NK-92 treated with Interleukin-12 subunit alpha and Interleukin-12 subunit beta, amount 100 ng/mL, for 24 hours (cell line): ENCODE measurements at regions not wholly inside any gene's neighbourhood (a gene's known extent, or its start where the extent isn't known, plus 50 kb on each side); places are given as distances from the start of the nearest gene placed in this dataset.
"Not testable (repeated sequence)": the region's sequence is repeated elsewhere in the genome, so short reads cannot be mapped to it uniquely, and the experiment has no call there.

ENCODE experiments used
- DNase-seq: peaks from one replicate; lab custom pipeline; 2025; lab: John Stamatoyannopoulos, UW

DNA sequence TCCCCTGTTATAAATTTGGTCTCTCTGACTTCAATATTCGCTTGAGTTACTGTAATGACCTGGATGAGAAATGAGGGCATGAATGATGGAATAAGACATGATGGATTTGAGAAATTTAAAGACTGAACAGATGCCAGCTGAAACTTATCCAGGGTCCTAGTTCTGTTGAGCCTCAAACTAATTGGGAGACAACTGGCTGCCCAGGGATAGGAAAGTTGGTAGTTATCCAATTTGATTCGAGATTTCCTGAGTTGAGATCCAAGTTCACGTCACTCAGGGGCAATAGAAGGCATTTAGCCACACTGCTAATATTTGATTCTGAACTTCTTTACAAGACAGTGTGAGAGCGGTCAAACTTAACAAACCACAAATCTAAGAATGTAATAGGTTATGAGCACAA is 159.0 kb upstream of the CXCL13 start:
- DNase-seq, result no peak

DNA sequence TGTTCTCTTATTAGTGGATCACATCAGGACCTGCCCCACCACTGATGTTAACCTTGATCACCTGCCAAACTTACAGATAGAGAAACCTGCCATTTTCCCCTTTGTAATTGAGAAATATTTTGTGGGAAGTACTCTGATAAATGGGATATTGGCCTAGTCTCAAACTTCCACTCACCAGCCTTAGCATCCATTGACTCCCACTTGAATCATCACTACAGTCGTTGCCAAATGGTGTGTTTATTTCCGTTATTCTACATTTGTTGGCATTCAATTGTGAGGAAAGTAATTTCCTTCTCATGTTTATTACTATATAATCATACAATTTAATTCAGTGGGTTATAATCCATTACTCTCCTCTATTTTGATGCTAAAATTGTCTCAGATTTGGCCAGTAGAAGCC is 156.4 kb upstream of the CXCL13 start:
- DNase-seq, result no peak

DNA sequence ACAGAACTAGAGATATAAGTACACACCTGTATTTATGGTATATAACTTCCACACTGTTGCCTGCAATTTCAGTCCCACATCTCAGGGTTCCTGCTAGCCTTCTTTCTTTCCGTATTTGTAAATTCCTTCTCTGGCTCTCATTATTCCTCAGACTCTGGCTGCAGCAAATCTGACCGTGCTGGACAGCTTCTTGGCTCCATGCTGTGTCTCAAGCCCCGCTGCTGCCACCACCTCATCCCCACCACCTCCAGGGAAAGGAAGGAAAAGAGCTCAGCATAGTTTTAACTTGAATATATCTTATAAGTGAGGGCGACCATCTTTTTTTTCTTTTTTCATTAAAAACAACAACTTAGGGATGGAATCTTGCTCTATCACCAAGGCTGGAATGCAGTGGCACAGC is 155.6 kb upstream of the CXCL13 start:
- DNase-seq, result no peak

- DNase-seq, result no peak
Observed at GRCh38 chr4:77451530-77451929, 154.1 kb upstream of the CXCL13 start.

DNA sequence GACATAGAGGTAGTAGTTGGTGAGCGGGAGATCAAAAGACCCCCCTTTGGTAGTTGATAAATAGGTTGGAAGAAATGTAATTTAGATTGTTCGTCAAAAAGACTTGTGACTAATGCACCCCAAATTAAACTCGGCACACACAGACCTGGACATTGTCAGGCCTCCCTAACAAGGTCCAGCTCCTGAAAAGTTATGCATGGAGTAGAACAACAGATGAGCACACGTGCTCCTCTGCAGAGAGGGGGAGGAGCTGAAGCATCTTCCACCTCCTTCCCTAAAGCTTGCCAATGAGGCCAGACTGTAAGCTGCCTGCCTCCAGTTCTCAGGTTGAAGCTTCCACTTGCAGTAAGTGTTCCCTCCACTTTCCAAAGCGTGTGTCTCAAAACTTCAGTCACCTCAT is 153.5 kb upstream of the CXCL13 start:
- DNase-seq, result not testable (repeated sequence)

- DNase-seq, result no peak
Observed at GRCh38 chr4:77453911-77454310, 151.7 kb upstream of the CXCL13 start.

- DNase-seq, result no peak
Observed at GRCh38 chr4:77454858-77455257, 150.8 kb upstream of the CXCL13 start.

DNA sequence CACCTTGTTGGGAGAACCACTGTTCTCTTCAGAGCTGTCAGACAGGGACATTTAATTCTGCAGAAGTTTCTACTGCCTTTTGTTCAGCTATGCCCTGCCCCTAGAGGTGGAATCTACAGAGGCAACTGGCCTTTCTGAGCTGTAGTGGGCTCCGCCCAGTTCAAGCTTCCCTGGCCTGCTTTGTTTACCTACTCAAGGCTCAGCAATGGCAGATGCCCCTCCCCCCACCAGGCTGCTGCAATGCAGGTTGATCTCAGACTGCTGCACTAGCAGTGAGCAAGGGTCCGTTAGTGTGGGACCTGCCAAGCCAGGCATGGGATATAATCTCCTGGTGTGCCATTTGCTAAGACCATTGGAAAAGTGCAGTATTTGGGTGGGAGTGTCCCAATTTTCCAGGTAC is 141.5 kb upstream of the CXCL13 start:
- not testable (repeated sequence) for DNase-seq

DNA sequence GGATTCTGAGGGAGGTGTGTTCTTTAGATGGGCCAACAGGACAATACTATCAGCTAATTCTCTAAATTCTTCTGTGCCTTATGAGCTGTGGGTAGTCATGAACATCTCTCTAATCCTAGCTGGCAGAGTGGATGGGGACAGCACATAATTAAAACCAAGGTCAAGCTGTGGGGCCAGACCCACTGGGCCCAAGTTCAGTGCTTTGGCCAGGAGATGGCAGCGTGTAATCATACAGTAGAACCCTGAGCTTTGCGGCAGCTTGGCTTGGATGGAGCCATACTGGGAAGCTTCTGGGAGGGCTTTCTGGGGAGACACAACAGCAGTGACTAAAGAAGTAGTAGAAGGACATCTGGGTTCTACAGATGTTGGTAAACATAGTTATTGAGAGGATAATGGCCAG is 140.3 kb upstream of the CXCL13 start:
- DNase-seq, result no peak

DNA sequence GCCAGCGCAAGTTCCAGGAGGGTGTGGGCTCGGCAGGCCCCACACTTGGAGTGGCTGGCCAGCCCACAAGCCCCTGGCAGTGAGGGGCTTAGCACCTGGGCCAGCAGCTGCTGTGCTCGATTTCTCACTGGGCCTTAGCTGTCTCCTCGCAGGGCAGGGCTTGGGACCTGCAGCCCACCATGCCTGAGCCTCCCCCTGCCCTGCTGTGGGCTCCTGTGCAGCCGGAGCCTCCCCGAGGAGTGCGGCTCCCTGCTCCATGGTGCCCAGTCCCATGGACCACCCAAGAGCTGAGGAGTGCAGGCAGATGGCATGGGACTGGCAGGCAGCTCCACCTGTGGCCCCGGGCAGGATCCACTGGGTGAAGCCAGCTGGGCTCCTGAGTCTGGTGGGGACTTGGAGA is 139.2 kb upstream of the CXCL13 start:
- DNase-seq, result no peak

GRCh38 chr4:77471821-77472495 is 133.7 kb upstream of the CXCL13 start:
- no peak for DNase-seq

GRCh38 chr4:77473509-77473908 is 132.1 kb upstream of the CXCL13 start:
- no peak for DNase-seq

GRCh38 chr4:77481856-77482255 is 123.8 kb upstream of the CXCL13 start:
- no peak for DNase-seq

- DNase-seq, result no peak
Observed at GRCh38 chr4:77488882-77489281, 116.7 kb upstream of the CXCL13 start.

DNA sequence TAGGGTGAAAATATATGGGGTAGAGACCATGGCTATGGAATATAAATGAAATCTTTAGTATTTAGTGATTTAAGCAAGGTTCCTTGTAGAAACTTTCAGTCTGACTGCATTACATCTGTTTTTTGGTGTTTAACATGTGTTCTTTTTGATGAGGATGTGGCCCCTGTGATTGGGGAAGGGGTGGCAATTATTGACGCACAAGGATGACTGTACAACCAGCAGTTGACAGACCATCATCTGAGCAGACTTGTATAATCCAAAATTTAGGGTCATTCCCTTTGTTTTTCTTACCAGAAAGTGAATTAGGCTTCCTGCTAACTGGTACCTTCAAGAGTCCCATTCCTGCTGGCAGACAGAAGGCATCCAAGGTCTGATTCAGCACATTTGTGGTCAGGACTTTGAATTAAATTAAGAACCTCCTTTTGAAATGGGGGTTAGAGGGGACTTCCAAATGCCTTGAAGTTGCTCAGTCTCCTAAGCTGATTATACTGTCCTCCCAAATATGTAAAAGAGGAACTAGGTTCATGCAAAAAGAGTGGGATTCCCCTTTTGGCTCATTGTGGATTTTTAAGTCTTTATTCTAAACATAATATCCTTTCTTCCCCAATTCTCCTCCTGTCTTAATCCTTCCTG is 112.4 kb upstream of the CXCL13 start:
- DNase-seq, result no peak

- no peak for DNase-seq
Observed at GRCh38 chr4:77493829-77494551, 111.6 kb upstream of the CXCL13 start.

DNA sequence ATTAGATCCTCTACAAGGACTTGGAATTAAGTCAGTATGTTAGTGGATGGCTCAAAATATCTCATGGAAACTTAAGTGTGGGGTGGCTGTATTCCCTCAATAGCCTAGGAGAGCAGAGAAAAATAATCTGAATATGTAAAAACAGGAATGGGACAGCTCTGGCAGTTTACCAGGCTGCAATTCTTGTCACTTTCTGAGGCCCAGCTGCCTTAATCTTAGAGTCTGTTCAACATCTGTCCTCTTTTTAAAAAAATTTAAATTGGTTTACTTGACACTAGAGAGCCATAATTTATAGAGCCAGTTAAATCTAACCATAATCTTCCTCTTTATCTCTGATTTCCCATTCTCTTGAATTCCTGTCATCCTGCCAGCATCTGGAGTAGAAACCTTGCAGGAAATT is 109.2 kb upstream of the CXCL13 start:
- DNase-seq, result no peak

DNA sequence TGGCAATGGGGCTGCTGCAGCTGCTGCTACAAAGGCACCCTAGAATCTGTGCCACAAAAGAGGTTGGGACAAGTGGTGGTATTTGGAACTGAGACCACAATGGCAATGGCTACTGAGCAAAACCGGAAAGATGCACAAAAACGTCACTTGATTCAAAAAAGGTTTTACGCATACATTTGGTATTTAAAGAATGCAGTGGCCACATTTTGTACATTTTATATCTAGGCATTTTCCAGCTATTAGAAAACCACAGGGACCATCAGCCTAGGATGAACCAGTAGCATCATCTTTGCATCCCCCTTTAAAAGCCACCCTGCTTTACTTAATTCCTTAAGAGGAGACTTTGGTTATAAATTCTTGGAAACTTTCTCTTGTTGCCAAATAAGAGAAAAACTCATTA is 104.8 kb upstream of the CXCL13 start:
- no peak for DNase-seq

DNA sequence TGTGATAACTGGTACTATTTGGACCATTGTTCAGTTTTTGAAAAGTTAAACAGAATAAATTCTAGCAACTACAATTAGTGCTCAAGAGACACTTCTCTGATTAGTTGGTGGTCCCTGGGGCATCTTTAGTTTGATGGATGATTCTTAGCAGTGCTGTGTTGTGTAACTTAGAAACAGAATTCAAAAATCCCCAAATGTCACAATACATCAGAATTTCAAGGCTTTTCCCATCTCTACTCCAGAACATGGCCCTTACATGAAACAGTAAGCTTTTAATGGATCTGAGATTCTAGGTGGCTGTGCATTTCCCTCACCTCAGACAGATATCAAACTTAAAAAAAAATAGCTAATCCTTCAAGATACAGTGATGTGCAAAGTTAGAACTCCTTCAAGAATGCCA is 104.4 kb upstream of the CXCL13 start:
- no peak for DNase-seq

DNA sequence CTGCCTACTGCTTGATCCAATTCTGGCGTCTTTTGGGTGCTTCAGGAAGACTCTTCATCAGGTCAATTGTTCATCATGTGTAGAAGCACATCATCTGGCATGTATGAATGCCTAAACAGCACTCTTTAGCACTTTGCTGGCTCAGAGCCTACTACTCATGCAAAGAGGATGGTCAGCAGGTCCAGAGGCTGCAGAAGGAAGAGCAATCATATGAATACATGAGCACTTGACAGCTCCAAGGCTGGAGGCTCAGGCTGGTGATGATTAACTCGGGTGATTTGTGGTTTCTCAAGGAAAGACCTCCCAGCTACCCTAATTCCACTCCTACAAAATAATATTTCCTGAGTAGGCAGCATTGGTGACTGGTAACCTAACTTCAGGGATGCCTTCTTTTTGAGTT is 103.8 kb upstream of the CXCL13 start:
- DNase-seq, result no peak

GRCh38 chr4:77504407-77504806 is 101.2 kb upstream of the CXCL13 start:
- DNase-seq, result no peak

- DNase-seq, result no peak
Observed at GRCh38 chr4:77505275-77505957, 100.2 kb upstream of the CXCL13 start.

DNA sequence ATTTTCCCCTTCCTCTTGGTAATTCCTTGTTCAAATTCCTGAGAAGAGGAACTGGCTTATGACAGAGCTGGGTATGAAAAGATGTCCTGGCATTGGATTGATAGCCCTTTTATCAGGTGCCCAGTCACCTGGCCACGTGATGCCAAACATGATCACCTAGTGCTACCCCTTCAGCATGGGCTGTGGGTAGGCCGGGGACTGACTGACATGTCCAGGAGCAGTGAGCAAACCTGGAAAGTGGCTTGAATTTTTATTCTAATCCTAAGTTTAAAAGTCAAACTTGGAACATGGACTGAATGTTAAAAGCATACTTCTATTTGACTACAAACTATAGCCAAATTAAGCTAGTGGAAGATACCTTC is 99.7 kb upstream of the CXCL13 start:
- DNase-seq, result no peak
